Mucosa of descending colon (tissue), 3 donors: ENCODE measurements at regions not wholly inside any gene's neighbourhood (a gene's known extent, or its start where the extent isn't known, plus 50 kb on each side); places are given as distances from the start of the nearest gene placed in this dataset.

Experiments used
- ATAC-seq: fragments of 200-7000 bp; cut with Tn5 transposase; one replicate; pipeline ENCODE4 v1.9.1; 2020; ENCODE audit warnings: mild to moderate bottlenecking, moderate library complexity
- DNase-seq, 3 donors: peaks; one replicate each; pipeline ENCODE4 v3.0.0-alpha.2; 2020
- H3K36me3 ChIP-seq: fragments of 200-600 bp; one replicate; pipeline ENCODE4 v1.8.0; 2021; ENCODE audit warnings: low read depth, mild to moderate bottlenecking
- H3K4me1 ChIP-seq: fragments of 200-600 bp; one replicate; pipeline ENCODE4 v1.8.0; 2021; ENCODE audit warnings: low read depth, mild to moderate bottlenecking
- H3K4me3 ChIP-seq: fragments of 200-600 bp; one replicate; pipeline ENCODE4 v1.8.0; 2021; ENCODE audit warnings: mild to moderate bottlenecking
- H3K9me3 ChIP-seq: fragments of 200-600 bp; one replicate; pipeline ENCODE4 v1.8.0; 2021; ENCODE audit warnings: mild to moderate bottlenecking
- CTCF ChIP-seq: fragments of 200-600 bp; IDR thresholded peaks from one replicate; pipeline ENCODE4 v1.8.0; 2022; ENCODE audit warnings: antibody characterized with exemption, mild to moderate bottlenecking
- intact Hi-C, 2 donors: fragments of 100-400 bp; cut with DNase I in 1 of 2; cut with micrococcal nuclease in 1 of 2; formaldehyde crosslinking; loops; one replicate each; pipeline versions ENCODE4 v1.11.0 to v1.11.1; 2022; cut with DNase I, micrococcal nuclease
- donor health status: DM: no; HTN: no; CAD: no; lungs with moderate emphysema.
- donor health status: DM: no; HTN: no; CAD: no.
- donor health status: DM: no; HTN: yes; CAD: no.

GRCh38 chr1:189151361-189151760, 1326.3 kb downstream of the BRINP3 start:
- H3K4me3 ChIP-seq: no peak overlapping the region
- no peak for TF ChIP-seq CTCF
- no peaks in the 10 kb centered on the region for H3K36me3 ChIP-seq
- ATAC-seq (no peak), DNase-seq (no peak)
- H3K4me1 ChIP-seq: no peaks in the 10 kb centered on the region
- no peaks in the 10 kb centered on the region for H3K9me3 ChIP-seq
- intact Hi-C loops: no loop called here

GRCh38 chr1:189152685-189153084, 1325.0 kb downstream of the BRINP3 start:
- H3K36me3 ChIP-seq: no peaks in the 10 kb centered on the region
- intact Hi-C loops: no loop called here
- no peaks in the 10 kb centered on the region for H3K9me3 ChIP-seq
- no peaks in the 10 kb centered on the region for H3K4me1 ChIP-seq
- no peak for DNase-seq
- no peak overlapping the region for H3K4me3 ChIP-seq
- ATAC-seq: no peak
- no peak for TF ChIP-seq CTCF

- no peak for DNase-seq
- no peak for TF ChIP-seq CTCF
- intact Hi-C loops: no loop called here
- no peaks in the 10 kb centered on the region for H3K36me3 ChIP-seq
- H3K4me1 ChIP-seq: no peaks in the 10 kb centered on the region
- no peaks in the 10 kb centered on the region for H3K9me3 ChIP-seq
- no peak for ATAC-seq
- H3K4me3 ChIP-seq: no peak overlapping the region
Measured at GRCh38 chr1:189158155-189158554, 1319.5 kb downstream of the BRINP3 start.

- no peaks in the 10 kb centered on the region for H3K4me1 ChIP-seq
- DNase-seq: no peak
- ATAC-seq: no peak
- H3K36me3 ChIP-seq: no peaks in the 10 kb centered on the region
- intact Hi-C loops: no loop called here
- TF ChIP-seq CTCF: no peak
- H3K9me3 ChIP-seq: no peaks in the 10 kb centered on the region
- H3K4me3 ChIP-seq: no peak overlapping the region
Measured at GRCh38 chr1:189175889-189176288, 1301.8 kb downstream of the BRINP3 start.

GRCh38 chr1:189180057-189180456, 1297.6 kb downstream of the BRINP3 start:
- Histone ChIP-seq H3K9me3 (no peaks in the 10 kb centered on the region), H3K36me3 (no peaks in the 10 kb centered on the region), H3K4me1 (no peaks in the 10 kb centered on the region), H3K4me3 (no peak overlapping the region)
- no peak for ATAC-seq
- TF ChIP-seq CTCF: no peak
- no peak for DNase-seq
- intact Hi-C loops: no loop called here

GRCh38 chr1:189185097-189185496, 1292.6 kb downstream of the BRINP3 start:
- no peak for DNase-seq
- Histone ChIP-seq H3K36me3 (no peaks in the 10 kb centered on the region), H3K4me3 (no peak overlapping the region), H3K9me3 (no peaks in the 10 kb centered on the region), H3K4me1 (no peaks in the 10 kb centered on the region)
- no peak for TF ChIP-seq CTCF
- no peak for ATAC-seq
- intact Hi-C loops: no loop called here
